ENCODE measurements at regions not wholly inside any gene's neighbourhood (a gene's known extent, or its start where the extent isn't known, plus 50 kb on each side); places are given as distances from the start of the nearest gene placed in this dataset.

- Histone ChIP-seq H2AFZ (ENCODE audit: insufficient read depth, low read depth, low read length, poor library complexity, severe bottlenecking) (no peak overlapping the region), H4K20me1 (ENCODE audit: control insufficient read depth, insufficient read depth, low read length, poor library complexity, severe bottlenecking) (no peaks in the 10 kb centered on the region), H3K79me2 (ENCODE audit: control insufficient read depth, insufficient read depth, low read length) (no peaks in the 10 kb centered on the region), H3K36me3 (replicated peaks in 1 of 2; ENCODE audit: control extremely low read depth in 1 of 2, control insufficient read depth in 1 of 2, extremely low read depth in 1 of 2, insufficient read depth in 2 of 2, low read length in 1 of 2) (no peaks in the 10 kb centered on the region), H3K9me3 (ENCODE audit: control extremely low read depth in 1 of 3, control insufficient read depth in 2 of 3, insufficient read depth in 1 of 3, low read length in 2 of 3) (no peaks in the 10 kb centered on the region), H3K4me3 (ENCODE audit: control extremely low read depth in 1 of 5, extremely low read depth in 1 of 5, insufficient read depth in 1 of 5, low read depth in 2 of 5, low read length in 4 of 5) (no peak overlapping the region), H3K27me3 (replicated peaks in 1 of 4; ENCODE audit: control extremely low read depth in 1 of 4, control insufficient read depth in 3 of 4, insufficient read depth in 4 of 4, low read length in 3 of 4) (no peaks in the 10 kb centered on the region), H3K4me2 (replicated peaks; ENCODE audit: low read depth, low read length, poor library complexity, severe bottlenecking) (no peak overlapping the region), H3K9ac (ENCODE audit: low read length) (no peak overlapping the region), H3K27ac (ENCODE audit: low read length in 2 of 2) (no peak overlapping the region), H3K4me1 (ENCODE audit: control insufficient read depth in 2 of 2, insufficient read depth in 2 of 2, low read length in 2 of 2) (no peaks in the 10 kb centered on the region)
- H3K9me3 Mint-ChIP-seq (ENCODE audit: insufficient read depth): no peaks in the 10 kb centered on the region
- H3K27ac Mint-ChIP-seq: no peak overlapping the region
- no peak overlapping the region for H3K4me3 Mint-ChIP-seq
- no peaks in the 10 kb centered on the region for H3K4me1 Mint-ChIP-seq
- ChIA-PET CTCF (no interaction called here), POLR2A (no interaction called here)
- H3K27me3 Mint-ChIP-seq: no peaks in the 10 kb centered on the region
- ATAC-seq (ENCODE audit: low read depth) (no peak), DNase-seq (no peak)
- TF ChIP-seq EZH2 (IDR thresholded peaks at IDR 0.05; ENCODE audit: borderline replicate concordance, insufficient read depth, low read depth, low read length, poor library complexity, severe bottlenecking): no peak
- TF ChIP-seq CTCF (IDR thresholded peaks at IDR 0.05): no peak
- intact Hi-C loops (cut with micrococcal nuclease): no loop called here
- 73% methylated on average over 1 of the region's 1 CpG for WGBS (ENCODE audit: insufficient coverage)
These were observed 51.0 kb upstream of the MPDZ start for GRCh38 chr9:13330396-13331004.

Measured in B cell (primary cell).